Activated naive CD8-positive, alpha-beta T cell (primary cell): ENCODE measurements at regions not wholly inside any gene's neighbourhood (a gene's known extent, or its start where the extent isn't known, plus 50 kb on each side); places are given as distances from the start of the nearest gene placed in this dataset.
"Not testable (repeated sequence)": the region's sequence is repeated elsewhere in the genome, so short reads cannot be mapped to it uniquely, and the experiment has no call there.

ENCODE experiments used
- H3K27ac Mint-ChIP-seq: one replicate; pipeline ENCODE4 v1.8.0; 2021; ENCODE audit warnings: mixed read lengths
- H3K27me3 Mint-ChIP-seq: one replicate; pipeline ENCODE4 v1.8.0; 2021; ENCODE audit warnings: mixed read lengths
- H3K36me3 Mint-ChIP-seq: one replicate; pipeline ENCODE4 v1.8.0; 2021; ENCODE audit warnings: mixed read lengths
- H3K4me1 Mint-ChIP-seq: one replicate; pipeline ENCODE4 v1.8.0; 2021; ENCODE audit warnings: low read depth, mixed read lengths
- H3K4me3 Mint-ChIP-seq: one replicate; pipeline ENCODE4 v1.8.0; 2021; ENCODE audit warnings: mild to moderate bottlenecking, mixed read lengths
- H3K9me3 Mint-ChIP-seq: one replicate; pipeline ENCODE4 v1.8.0; 2021; ENCODE audit warnings: low read depth, mixed read lengths

DNA sequence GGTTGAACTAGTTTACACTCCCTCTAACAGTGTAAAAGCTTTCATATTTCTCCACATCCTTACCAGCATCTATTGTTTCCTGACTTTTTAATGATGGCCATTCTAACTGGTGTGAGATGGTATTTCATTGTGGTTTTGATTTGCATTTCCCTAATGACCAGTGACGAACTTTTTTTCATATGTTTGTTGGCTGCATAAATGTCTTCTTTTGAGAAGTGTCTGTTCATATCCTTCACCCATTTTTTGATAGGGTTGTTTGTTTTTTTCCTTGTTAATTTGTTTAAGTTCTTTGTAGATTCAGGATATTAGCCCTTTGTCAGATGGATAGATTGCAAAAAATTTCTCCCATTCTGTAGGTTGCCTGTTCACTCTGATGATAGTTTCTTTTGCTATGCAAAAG lies 578.5 kb upstream of the ADGRB3 start:
- not testable (repeated sequence) for H3K9me3 Mint-ChIP-seq, H3K27ac Mint-ChIP-seq, H3K27me3 Mint-ChIP-seq, H3K4me1 Mint-ChIP-seq, H3K4me3 Mint-ChIP-seq, H3K36me3 Mint-ChIP-seq

DNA sequence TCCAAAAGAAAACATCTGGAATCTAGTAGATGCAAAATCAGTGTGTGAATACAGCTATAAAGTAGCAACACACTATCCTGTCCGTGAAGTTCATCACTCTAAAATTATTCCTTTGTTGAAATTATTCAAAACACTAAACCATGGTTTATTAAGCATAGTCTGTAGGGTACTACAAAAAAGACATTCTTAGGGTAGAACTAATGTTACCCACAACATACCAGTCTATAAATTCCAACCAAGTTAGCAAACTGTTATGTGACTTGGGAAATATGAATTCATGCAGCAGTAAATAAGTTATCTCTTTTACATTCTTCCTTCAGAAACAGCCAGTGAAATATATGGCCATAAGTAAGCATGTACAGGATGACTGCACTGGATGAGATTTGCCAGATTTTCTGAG lies 580.3 kb upstream of the ADGRB3 start:
- no peaks in the 10 kb centered on the region for H3K36me3 Mint-ChIP-seq
- no peaks in the 10 kb centered on the region for H3K4me1 Mint-ChIP-seq
- no peak overlapping the region for H3K4me3 Mint-ChIP-seq

DNA sequence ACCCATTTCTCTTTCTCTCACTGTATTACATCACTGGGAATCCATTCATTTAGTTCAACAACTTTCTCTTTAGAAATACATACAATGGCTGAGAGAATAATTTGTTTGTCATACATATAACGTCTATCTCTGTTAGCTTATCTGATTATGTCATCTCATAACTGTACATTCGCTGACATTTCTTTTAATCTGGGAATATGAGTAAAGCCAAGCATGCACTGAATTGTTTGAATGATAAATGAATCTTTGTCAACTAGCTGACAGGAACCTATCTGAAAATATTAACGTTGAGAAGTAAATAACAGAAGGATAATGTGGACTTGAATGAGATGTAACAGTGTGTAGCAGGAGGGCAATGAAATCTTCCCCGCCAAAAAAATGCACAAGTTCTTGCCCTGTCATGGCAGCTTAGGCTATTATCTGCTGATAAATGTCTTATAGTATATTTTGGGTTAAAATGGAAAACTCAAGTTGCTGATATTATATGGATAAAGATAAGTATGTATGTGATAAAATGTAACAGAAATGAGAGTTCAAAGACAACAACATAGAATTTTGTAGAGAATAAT lies 581.2 kb upstream of the ADGRB3 start:
- Mint-ChIP-seq H3K4me3 (no peak overlapping the region), H3K4me1 (no peaks in the 10 kb centered on the region), H3K36me3 (no peaks in the 10 kb centered on the region), H3K9me3 (peaks cover 3% of the 10 kb centered on the region), H3K27ac (no peak overlapping the region), H3K27me3 (no peaks in the 10 kb centered on the region)

More for the DNA sequence above, 580.3 kb upstream of the ADGRB3 start:
- Mint-ChIP-seq H3K9me3 (peaks cover 3% of the 10 kb centered on the region), H3K27ac (no peak overlapping the region), H3K27me3 (no peaks in the 10 kb centered on the region)

DNA sequence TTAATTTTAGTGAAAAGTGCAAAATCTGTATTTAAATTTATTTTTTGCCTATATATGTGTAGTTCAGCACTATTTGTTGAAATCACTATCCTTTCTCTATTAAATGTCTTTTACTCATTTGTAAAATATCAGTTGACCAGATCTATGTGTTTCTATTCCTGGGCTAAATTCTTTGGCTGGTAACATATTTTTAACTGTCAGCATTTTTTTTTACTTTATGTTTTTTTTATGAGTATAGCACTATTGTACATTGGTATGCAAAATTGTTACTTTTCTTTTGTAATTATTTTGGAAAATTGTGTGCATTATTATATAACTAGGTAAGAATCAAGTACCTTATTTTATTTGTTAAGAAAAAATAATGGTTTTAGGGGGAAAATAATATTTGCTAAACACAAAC lies 582.8 kb upstream of the ADGRB3 start:
- no peak overlapping the region for H3K27ac Mint-ChIP-seq
- no peak overlapping the region for H3K4me3 Mint-ChIP-seq
- peaks cover 5% of the 10 kb centered on the region for H3K9me3 Mint-ChIP-seq
- no peaks in the 10 kb centered on the region for H3K36me3 Mint-ChIP-seq
- H3K27me3 Mint-ChIP-seq = no peaks in the 10 kb centered on the region
- H3K4me1 Mint-ChIP-seq = no peaks in the 10 kb centered on the region

DNA sequence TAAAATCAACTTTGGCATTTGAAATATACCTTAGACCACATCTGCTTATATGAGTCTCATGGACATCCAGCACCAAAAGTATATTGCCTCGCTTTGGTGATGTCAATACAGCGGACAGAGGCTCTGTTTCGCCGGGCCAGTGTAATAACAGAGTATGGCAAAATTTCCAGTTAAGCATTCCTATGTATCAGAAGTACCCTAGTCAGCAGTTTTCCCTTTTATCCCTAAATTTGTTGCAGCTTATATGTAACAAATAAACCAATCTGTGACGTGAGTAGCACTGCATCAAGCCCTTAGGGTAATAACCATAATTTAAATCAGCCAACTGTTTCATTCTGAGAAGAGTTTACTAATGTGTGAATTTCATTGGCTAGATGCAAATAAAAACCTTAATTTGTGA lies 585.5 kb upstream of the ADGRB3 start:
- no peak overlapping the region for H3K27ac Mint-ChIP-seq
- H3K27me3 Mint-ChIP-seq = no peaks in the 10 kb centered on the region
- no peak overlapping the region for H3K4me3 Mint-ChIP-seq
- peaks cover 10% of the 10 kb centered on the region for H3K9me3 Mint-ChIP-seq
- H3K36me3 Mint-ChIP-seq = no peaks in the 10 kb centered on the region
- H3K4me1 Mint-ChIP-seq = no peaks in the 10 kb centered on the region

DNA sequence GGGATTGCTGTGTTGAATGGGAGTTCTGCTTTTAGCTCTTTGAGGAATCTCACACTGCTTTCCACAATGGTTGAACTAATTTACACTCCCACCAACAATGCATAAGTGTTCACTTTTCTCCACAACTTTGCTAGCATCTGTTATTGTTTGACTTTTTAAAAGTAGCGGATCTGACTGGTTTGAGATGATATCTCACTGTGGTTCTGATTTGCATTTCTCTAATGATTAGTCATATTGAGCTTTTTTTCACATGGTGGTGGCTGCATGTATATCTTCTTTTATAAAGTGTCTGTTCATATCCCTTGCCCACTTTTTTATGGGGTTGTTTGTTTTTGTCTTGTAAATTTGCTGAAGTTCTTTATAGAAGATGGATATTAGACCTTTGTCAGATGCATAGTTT lies 588.3 kb upstream of the ADGRB3 start:
- Mint-ChIP-seq H3K27me3 (no peaks in the 10 kb centered on the region), H3K27ac (no peak overlapping the region), H3K4me1 (no peaks in the 10 kb centered on the region), H3K4me3 (no peak overlapping the region), H3K36me3 (no peaks in the 10 kb centered on the region), H3K9me3 (peaks cover 10% of the 10 kb centered on the region)

DNA sequence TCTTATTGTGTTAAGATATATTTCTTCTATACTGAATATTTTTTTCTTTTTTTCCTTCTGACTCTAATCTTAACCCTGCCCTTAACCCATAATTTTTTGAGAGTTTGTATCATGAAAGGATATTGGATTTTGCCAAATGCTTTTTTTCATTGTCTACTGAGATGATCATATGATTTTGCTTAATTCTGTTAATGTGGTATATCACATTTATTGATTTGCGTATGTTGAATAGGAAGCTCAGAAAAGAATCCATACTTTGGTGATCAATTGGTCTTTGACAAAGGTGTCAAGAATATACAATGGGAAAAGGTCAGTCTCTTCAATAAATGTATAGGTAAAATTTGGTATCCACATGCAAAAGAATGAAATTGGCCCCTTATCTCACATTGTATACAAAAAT lies 588.8 kb upstream of the ADGRB3 start:
- no peak overlapping the region for H3K27ac Mint-ChIP-seq
- H3K27me3 Mint-ChIP-seq = no peaks in the 10 kb centered on the region
- H3K4me1 Mint-ChIP-seq = no peaks in the 10 kb centered on the region
- no peaks in the 10 kb centered on the region for H3K36me3 Mint-ChIP-seq
- peaks cover 10% of the 10 kb centered on the region for H3K9me3 Mint-ChIP-seq
- no peak overlapping the region for H3K4me3 Mint-ChIP-seq

DNA sequence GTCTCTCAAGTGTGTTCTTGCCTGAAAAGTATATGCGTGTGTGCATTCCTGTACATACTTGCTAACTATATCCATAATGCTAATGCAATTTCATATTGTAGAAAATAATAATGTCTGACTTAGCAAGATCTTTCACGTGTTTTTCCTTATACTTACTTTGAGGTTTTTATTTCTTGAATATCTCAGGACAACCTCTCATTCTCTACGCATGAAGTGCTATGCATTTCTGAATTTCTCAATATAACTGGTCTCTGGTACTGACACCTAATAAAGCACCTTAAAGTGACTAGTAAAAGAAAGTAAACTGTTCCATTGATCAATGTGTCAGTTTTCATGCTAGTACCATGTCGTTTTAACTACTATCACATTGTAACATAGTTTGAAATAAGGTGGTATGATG lies 589.9 kb upstream of the ADGRB3 start:
- Mint-ChIP-seq H3K4me1 (no peaks in the 10 kb centered on the region), H3K27ac (no peak overlapping the region), H3K4me3 (no peak overlapping the region), H3K9me3 (peaks cover 7% of the 10 kb centered on the region), H3K36me3 (no peaks in the 10 kb centered on the region), H3K27me3 (no peaks in the 10 kb centered on the region)

DNA sequence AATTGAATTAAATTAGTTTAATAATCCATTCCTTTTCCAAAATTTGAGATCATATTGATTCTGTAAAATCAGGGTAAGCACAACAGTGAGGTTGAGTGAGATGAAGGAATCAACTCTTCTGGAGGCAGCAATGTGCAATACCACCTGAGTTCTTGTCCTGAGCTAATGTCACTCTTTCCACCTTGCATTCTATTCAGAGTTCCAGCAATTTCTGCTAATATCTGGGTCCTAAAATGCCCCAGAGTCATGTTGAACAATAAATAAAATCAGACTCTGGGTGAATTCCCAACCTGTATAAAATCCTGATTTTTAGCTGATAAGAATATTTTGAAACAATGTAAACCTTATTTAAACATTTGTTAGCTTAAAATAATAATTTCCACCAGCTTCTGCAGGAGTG lies 590.8 kb upstream of the ADGRB3 start:
- no peaks in the 10 kb centered on the region for H3K4me1 Mint-ChIP-seq
- no peak overlapping the region for H3K27ac Mint-ChIP-seq
- no peaks in the 10 kb centered on the region for H3K36me3 Mint-ChIP-seq
- H3K4me3 Mint-ChIP-seq = no peak overlapping the region
- peaks cover 7% of the 10 kb centered on the region for H3K9me3 Mint-ChIP-seq
- no peaks in the 10 kb centered on the region for H3K27me3 Mint-ChIP-seq

DNA sequence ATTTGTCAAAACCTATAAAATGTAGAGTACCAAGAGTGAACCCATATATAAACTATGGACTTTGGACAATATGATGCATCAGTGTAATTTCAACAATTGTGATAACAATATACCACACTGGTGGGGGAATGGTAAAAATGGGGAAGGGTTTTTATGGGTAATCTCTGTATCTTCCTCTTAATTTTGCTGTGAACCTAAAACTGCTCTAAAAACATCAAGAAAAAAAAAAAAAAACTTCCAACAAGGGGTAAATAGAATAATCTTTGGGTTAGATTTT lies 592.0 kb upstream of the ADGRB3 start:
- peaks cover 7% of the 10 kb centered on the region for H3K9me3 Mint-ChIP-seq
- no peaks in the 10 kb centered on the region for H3K27me3 Mint-ChIP-seq
- H3K27ac Mint-ChIP-seq = no peak overlapping the region
- H3K36me3 Mint-ChIP-seq = no peaks in the 10 kb centered on the region
- H3K4me1 Mint-ChIP-seq = no peaks in the 10 kb centered on the region
- no peak overlapping the region for H3K4me3 Mint-ChIP-seq

DNA sequence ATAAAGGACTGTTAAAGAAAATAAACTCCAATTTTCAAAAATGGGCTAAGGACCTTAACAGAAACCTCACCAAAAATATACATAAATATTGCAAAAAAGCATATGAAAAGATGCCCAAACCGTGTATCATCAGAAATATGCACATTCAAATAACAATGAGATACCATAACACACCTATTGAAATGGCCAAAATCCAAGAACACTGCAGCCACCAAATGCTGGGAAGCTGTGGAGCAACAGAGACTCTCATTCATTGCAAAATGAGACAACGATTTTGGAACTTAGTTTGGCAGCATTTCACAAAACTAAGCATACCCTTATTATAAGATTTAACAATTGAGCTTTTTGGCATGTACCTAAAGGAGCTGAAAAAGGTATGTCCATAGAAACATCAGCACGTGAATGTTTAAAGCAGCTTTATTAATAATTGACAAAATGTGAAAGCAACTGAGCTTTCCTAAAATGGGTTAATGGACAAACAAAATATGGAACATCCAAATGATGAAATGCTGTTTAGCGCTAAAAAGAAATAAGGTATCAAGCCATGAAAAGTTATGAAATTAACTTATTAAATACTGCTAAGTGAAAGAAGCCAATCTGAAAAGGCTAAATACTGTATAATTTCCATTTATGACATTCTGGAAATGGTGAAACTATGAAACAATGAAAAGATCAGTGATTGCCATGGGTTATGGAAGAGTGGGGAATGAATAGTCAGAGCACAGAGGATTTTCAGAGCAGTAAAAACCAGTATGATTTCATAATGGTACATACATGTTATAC lies 592.6 kb upstream of the ADGRB3 start:
- no peak overlapping the region for H3K4me3 Mint-ChIP-seq
- no peaks in the 10 kb centered on the region for H3K36me3 Mint-ChIP-seq
- peaks cover 7% of the 10 kb centered on the region for H3K9me3 Mint-ChIP-seq
- H3K27me3 Mint-ChIP-seq = no peaks in the 10 kb centered on the region
- no peaks in the 10 kb centered on the region for H3K4me1 Mint-ChIP-seq
- no peak overlapping the region for H3K27ac Mint-ChIP-seq

DNA sequence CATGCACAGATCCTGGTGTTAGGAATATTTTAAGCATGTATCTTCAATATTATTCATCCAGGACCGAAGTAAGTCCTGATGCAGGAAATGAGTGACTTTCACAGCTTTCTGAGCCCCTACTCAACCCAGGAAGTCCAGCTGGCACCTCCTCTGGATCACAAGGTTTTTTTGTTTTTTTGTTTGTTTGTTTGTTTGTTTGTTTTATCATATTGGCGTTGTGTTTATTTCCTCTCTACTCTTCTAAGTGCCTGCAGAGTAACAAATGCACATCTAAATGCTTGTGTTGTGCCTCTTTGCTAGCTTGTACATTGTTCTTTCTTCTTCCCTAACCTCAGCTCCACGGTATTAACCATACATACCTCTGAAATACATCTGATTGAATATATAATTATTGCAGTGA lies 594.3 kb upstream of the ADGRB3 start:
- no peaks in the 10 kb centered on the region for H3K9me3 Mint-ChIP-seq
- H3K4me1 Mint-ChIP-seq = no peaks in the 10 kb centered on the region
- no peaks in the 10 kb centered on the region for H3K36me3 Mint-ChIP-seq
- H3K27ac Mint-ChIP-seq = no peak overlapping the region
- peak overlapping the region; percentile 62 for H3K4me3 Mint-ChIP-seq
- no peaks in the 10 kb centered on the region for H3K27me3 Mint-ChIP-seq

DNA sequence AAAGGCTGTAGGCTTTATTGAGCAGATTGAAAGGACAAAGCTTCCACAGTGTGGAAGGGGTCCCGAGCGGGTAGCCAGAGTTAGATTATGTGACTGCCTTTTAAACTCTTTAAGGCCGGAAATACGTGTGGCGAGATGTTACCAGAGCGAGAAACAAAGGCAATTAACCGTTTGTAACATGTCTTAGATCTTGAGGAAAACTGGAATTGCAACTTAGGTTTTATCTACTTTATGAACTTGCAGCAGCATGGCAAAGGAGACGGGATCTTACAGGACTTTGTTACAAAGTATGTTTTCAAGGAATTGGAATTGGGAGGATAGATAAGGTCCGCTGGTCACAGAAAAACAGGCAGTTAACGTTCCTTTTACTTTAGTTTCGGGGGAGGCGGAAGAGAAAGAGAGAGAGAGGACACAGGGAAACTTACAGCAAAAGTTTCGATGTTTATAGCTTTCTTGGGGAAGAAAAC lies 594.7 kb upstream of the ADGRB3 start:
- Mint-ChIP-seq H3K36me3 (no peaks in the 10 kb centered on the region), H3K27ac (no peak overlapping the region), H3K27me3 (no peaks in the 10 kb centered on the region), H3K4me3 (peak overlapping the region; percentile 62), H3K9me3 (no peaks in the 10 kb centered on the region), H3K4me1 (no peaks in the 10 kb centered on the region)

DNA sequence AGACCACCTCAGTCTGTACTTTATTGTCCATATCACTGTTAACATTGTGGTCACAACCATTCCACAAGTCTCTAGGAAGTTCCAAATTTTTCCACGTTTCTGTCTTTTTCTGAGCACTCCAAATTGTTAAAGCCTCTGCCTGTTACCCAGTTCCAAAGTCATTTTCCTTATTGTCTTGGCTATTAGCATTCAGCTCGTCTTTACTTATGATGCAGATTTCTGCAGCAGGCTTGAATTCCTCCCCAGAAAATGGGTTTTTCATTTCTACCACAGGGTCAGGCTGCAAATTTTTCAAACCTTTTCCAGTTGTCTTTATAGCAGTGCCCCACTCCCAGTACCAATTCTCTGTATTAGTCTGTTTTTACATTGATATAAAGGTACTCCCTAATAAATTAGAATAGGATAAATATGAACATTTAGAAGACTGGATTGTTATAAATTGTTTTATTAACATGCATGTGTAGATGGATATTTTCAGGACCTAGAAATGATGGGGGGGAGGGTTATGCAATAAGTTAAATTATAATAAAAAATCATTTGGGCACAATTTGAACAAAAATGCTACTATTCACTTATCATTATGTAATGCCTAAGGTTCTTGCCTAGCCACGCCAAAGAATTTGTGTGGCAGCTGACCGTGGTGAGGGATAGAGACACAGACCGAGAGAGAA lies 595.3 kb upstream of the ADGRB3 start:
- Mint-ChIP-seq H3K36me3 (no peaks in the 10 kb centered on the region), H3K4me3 (peak overlapping the region; percentile 62), H3K4me1 (no peaks in the 10 kb centered on the region), H3K27me3 (no peaks in the 10 kb centered on the region), H3K9me3 (no peaks in the 10 kb centered on the region), H3K27ac (no peak overlapping the region)

DNA sequence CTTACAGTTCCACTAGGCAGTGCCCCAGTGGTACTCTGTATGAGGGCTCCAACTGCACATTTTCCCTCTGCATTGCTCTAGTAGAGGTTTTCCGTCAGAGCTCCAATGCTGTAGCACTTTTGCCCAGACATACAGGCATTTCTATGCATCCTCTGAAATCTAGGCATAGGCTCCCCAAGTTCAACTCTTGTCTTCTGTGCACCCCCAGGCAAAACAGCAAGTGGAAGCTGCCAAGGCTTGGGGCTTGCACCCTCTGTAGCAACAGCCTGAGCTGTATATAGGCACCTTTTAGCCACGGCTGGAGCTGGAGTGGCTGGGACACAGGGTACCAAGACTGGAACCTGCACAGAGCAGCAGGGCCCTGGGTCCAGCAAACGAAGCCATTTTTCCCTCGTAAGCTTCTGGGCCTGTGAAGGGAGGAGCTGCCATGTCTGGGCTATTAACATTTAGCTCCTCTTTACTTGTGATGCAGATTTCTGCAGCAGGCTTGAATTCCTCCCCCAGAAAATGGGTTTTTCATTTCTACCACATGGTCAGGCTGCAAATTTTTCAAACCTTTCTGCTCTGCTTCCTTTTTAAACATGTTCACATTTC lies 596.2 kb upstream of the ADGRB3 start:
- Mint-ChIP-seq H3K27ac (no peak overlapping the region), H3K4me1 (no peaks in the 10 kb centered on the region), H3K36me3 (no peaks in the 10 kb centered on the region), H3K4me3 (no peak overlapping the region), H3K27me3 (no peaks in the 10 kb centered on the region), H3K9me3 (no peaks in the 10 kb centered on the region)
